GM10248 (cell line): ENCODE measurements at regions not wholly inside any gene's neighbourhood (a gene's known extent, or its start where the extent isn't known, plus 50 kb on each side); places are given as distances from the start of the nearest gene placed in this dataset.

Experiments used
- CTCF ChIA-PET: fragments of 300-600 bp; sonication (Branson Sonifier 250); formaldehyde crosslinking; extraction: SDS; loops from one replicate; lab custom pipeline; 2021; ENCODE audit warnings: antibody characterized with exemption; lab: Yijun Ruan, JAX
- POLR2A ChIA-PET: fragments of 350-650 bp; sonication (Branson Sonifier 250); formaldehyde crosslinking; extraction: SDS; loops from one replicate; lab custom pipeline; 2020; ENCODE audit warnings: antibody characterized with exemption; lab: Yijun Ruan, JAX
- DNase-seq: peaks from one replicate; pipeline ENCODE4 v3.0.0; 2012; ENCODE audit errors: extremely low spot score
- TF ChIP-seq, protein P1 (sequence below): IDR thresholded peaks from 2 replicates; pipeline ENCODE4 v1.5.1; 2012; ENCODE audit warnings: mild to moderate bottlenecking, low read depth; ENCODE audit errors: extremely low read depth, missing control alignments, control extremely low read depth

GRCh38 chr11:109073032-109073822, 348.8 kb upstream of the C11orf87 start:
- ChIA-PET POLR2A (no interaction called here), CTCF (no interaction called here)
- no peak for DNase-seq
- TF ChIP-seq, protein P1, sequence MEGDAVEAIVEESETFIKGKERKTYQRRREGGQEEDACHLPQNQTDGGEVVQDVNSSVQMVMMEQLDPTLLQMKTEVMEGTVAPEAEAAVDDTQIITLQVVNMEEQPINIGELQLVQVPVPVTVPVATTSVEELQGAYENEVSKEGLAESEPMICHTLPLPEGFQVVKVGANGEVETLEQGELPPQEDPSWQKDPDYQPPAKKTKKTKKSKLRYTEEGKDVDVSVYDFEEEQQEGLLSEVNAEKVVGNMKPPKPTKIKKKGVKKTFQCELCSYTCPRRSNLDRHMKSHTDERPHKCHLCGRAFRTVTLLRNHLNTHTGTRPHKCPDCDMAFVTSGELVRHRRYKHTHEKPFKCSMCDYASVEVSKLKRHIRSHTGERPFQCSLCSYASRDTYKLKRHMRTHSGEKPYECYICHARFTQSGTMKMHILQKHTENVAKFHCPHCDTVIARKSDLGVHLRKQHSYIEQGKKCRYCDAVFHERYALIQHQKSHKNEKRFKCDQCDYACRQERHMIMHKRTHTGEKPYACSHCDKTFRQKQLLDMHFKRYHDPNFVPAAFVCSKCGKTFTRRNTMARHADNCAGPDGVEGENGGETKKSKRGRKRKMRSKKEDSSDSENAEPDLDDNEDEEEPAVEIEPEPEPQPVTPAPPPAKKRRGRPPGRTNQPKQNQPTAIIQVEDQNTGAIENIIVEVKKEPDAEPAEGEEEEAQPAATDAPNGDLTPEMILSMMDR = no peak

GRCh38 chr11:109075976-109076375, 346.0 kb upstream of the C11orf87 start:
- CTCF ChIA-PET = interaction anchor here (1.1 to 2.2 kb wide), 8 partner anchors 8 to 67 kb away, joined by 3 to 6 read pairs (median 4); no protein-coding TSS in a partner anchor
- TF ChIP-seq, protein P1 = no peak
- POLR2A ChIA-PET = no interaction called here
- DNase-seq = no peak

DNA sequence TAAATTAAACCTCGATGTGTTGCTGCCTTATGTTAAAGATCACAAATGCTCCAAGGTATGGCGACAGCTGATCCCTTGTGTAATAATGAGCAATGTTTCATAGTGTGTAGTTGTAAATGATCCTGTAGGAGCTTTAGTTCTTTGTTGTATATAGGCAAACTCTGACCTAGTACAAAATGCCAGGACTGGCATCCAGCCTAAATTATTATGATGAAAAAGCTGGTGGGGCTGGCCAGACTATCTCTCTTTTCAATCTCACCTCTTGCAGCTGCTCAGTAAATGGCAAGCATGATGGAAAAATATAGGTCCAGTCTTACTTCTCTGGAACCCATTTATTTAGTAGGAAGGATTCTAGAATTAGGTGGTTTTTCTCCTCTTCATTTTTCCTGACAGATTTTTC, 345.1 kb upstream of the C11orf87 start:
- TF ChIP-seq, protein P1 = no peak
- CTCF ChIA-PET = interaction anchor here (0.7 to 2.2 kb wide), 5 partner anchors 9 to 39 kb away, joined by 3 to 6 read pairs (median 5); no protein-coding TSS in a partner anchor
- DNase-seq = no peak
- POLR2A ChIA-PET = no interaction called here

GRCh38 chr11:109077291-109077920, 344.6 kb upstream of the C11orf87 start:
- TF ChIP-seq, protein P1 = no peak
- ChIA-PET POLR2A (no interaction called here), CTCF (interaction anchor here (0.7 to 2.2 kb wide), 3 partner anchors 10 to 15 kb away, joined by 4 to 6 read pairs (median 5); no protein-coding TSS in a partner anchor)
- DNase-seq = no peak

- CTCF ChIA-PET = no interaction called here
- no peak for DNase-seq
Measured at GRCh38 chr11:109085708-109086373, 336.1 kb upstream of the C11orf87 start.

More at GRCh38 chr11:109085708-109086373, 336.1 kb upstream of the C11orf87 start:
- POLR2A ChIA-PET = no interaction called here
- TF ChIP-seq, protein P1 = no peak
